Fibroblast of upper back skin (primary cell): ENCODE measurements at regions not wholly inside any gene's neighbourhood (a gene's known extent, or its start where the extent isn't known, plus 50 kb on each side); places are given as distances from the start of the nearest gene placed in this dataset.

Experiments used
- DNase-seq: peaks from one replicate; pipeline ENCODE4 v3.0.0-alpha.2; 2013

GRCh38 chrX:34227804-34228203, 95.7 kb upstream of the FAM47A start:
- no peak for DNase-seq

GRCh38 chrX:34223574-34223973, 91.5 kb upstream of the FAM47A start:
- no peak for DNase-seq

- no peak for DNase-seq
Observed at GRCh38 chrX:34218063-34218462, 85.9 kb upstream of the FAM47A start.

DNA sequence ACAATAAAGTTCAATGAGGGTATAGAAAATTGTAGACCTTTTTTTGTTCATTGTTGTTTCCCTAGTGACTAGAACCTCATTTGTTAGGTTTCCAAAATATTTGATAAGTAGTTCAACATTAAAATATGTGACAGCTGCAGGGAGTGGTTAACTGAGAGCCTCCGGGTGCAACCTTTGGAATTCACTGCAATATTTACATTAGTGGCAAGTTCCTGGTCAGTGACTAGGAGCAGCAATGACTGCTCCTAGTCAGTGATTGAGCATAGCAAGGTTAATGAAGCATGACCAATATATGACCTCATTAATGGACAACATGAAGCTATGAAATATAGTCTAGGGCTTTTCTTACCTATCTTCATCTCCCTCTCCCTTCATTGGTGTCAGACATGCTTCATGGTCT, 65.8 kb upstream of the FAM47A start:
- DNase-seq: no peak
